ENCODE measurements at regions not wholly inside any gene's neighbourhood (a gene's known extent, or its start where the extent isn't known, plus 50 kb on each side); places are given as distances from the start of the nearest gene placed in this dataset.

DNA sequence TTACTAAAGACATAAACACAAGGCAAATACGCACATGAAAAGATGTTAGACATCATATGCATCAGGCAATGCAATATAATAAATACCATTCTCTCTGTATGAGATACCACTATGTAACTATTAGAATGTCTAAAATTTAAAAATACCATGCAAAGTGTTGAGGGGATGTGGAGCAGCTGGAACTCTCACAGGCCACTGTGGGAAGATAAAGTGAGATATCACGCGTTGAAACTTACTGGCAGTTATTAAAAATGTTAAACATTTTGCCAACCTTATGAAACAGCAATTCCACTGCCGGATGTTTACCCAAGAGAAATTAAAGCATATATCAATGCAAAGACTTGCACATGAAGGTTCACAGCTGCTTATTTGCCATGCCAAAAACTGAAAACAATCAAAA lies 556.7 kb downstream of the LRRC70 start:
- WGBS, 10 experiments: 50 to 100% (median 98%) methylated on average over 1 to 4 of the region's 4 CpGs; no CpG with 5 or more reads in 1 of the 10 experiments

DNA sequence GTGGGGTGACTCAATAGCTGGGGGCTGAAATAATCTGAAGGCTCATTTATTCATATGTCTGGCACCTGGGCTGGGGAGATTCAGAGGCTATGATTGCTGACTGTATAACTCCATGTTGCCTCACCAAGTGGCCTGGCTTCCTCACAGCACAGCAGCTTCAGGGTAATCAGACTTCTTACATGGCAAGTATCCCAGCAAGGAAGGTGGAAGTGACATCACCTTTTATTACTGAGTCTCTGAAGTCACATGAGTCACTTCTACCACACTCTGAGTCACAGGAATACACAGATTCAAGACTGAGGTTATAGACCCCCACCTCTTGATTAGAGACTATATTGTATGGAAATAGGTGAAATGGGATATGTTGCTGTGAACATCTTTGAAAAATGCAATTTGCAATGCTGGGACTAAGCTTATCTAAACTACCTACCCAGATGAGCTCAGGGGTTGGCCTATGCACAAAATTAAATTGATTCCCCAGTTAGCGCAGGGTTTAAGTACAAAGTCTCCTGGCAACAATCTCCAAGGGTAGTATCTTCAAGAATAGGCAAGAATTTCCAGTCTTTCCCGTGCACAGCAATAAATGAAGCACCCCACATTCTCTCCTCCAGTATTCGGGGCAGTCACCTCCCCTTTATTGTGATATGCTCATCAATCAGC lies 553.1 kb downstream of the LRRC70 start:
- H3K27ac ChIP-seq: no peak overlapping the region
- no peaks in the 10 kb centered on the region for H3K4me1 ChIP-seq (replicated peaks in 1 of 2)
- H3K4me3 ChIP-seq: no peak overlapping the region
- ATAC-seq (replicated peaks in 6 of 8): peak; percentile 59 to 98 (median 88)
- in situ Hi-C loops (cut with MboI; ENCODE audit: low pct_unique_long_range_greater_than_20kb in 2 of 9, low sequenced_read_pairs in 9 of 9, unreplicated experiment in 9 of 9): no loop called here
- WGBS, 10 experiments: 0 to 63% (median 29%) methylated on average over 1 to 3 of the region's 3 CpGs; no CpG with 5 or more reads in 3 of the 10 experiments

More for the DNA sequence above, 556.7 kb downstream of the LRRC70 start:
- Histone ChIP-seq H3K27ac (no peak overlapping the region), H3K4me1 (replicated peaks in 1 of 2) (no peaks in the 10 kb centered on the region), H3K4me3 (no peak overlapping the region)
- ATAC-seq (replicated peaks in 6 of 8): no peak
- in situ Hi-C loops (cut with MboI; ENCODE audit: low pct_unique_long_range_greater_than_20kb in 2 of 9, low sequenced_read_pairs in 9 of 9, unreplicated experiment in 9 of 9): no loop called here

DNA sequence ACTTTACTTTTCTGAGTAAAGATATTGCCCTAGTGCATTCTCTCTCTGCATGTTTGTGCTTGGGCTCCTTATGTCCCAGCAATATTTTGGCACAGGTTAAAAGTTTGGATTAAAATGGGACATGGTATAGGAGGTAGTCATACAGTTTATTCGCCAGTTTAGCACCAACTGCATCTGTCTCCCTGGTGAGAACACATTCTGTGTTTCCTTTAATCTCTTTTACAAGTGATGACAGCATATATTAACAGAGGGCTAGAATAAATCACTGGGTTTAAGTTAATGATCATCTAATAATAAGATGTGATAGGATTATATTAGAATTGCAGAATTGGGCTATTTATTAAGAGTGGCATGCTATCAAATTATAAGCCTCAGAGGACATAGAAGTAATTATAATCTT lies 550.1 kb downstream of the LRRC70 start:
- in situ Hi-C loops (cut with MboI; ENCODE audit: low pct_unique_long_range_greater_than_20kb in 2 of 9, low sequenced_read_pairs in 9 of 9, unreplicated experiment in 9 of 9): no loop called here
- WGBS, 10 experiments: 11 to 100% (median 68%) methylated on average over 1 of the region's 1 CpG; no CpG with 5 or more reads in 4 of the 10 experiments
- Histone ChIP-seq H3K4me1 (replicated peaks in 1 of 2) (no peaks in the 10 kb centered on the region), H3K27ac (no peak overlapping the region), H3K4me3 (no peak overlapping the region)
- ATAC-seq (replicated peaks in 6 of 8): no peak

DNA sequence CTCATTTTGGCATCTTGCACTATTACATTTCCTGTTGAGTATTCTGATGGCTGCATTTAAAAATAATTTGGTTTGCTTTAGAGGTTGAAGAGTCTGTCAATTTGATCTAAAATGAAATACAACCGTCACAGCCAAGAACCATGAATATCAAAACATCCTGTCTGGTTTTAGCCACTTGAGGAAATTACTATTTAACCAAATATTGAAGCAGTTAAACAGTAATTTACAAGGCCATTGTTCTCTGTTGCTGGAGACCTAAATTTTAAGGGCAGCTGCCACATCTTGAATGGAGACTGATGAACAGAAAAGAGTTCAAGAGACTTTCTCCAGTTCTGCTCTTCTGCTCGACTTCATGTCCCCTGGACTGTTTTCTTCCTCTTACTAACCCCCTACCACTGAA lies 549.4 kb downstream of the LRRC70 start:
- no peak overlapping the region for H3K27ac ChIP-seq
- no peak overlapping the region for H3K4me3 ChIP-seq
- WGBS, 10 experiments: 0 to 76% (median 35%) methylated on average over 1 to 2 of the region's 2 CpGs; no CpG with 5 or more reads in 2 of the 10 experiments
- no peaks in the 10 kb centered on the region for H3K4me1 ChIP-seq (replicated peaks in 1 of 2)
- in situ Hi-C loops (cut with MboI; ENCODE audit: low pct_unique_long_range_greater_than_20kb in 2 of 9, low sequenced_read_pairs in 9 of 9, unreplicated experiment in 9 of 9): no loop called here
- no peak for ATAC-seq (replicated peaks in 6 of 8)

DNA sequence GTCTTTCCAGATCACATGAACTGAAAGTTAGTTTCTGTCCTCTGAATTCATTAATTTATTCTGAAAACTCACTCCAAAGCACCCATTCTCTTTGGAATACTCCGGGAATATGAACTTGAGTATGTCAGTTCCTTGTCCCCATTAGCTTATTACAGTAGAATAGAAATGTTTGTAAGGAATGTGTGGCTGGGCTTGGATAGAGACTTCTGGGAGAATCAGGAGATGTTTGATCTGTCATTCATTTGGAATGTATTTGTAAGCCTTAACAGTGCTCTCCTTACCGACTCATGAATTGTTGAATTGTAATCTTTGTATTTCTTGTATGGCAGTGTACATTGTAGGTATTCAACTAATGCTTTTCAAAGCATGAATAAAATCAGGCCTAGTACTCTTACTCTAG lies 548.4 kb downstream of the LRRC70 start:
- in situ Hi-C loops (cut with MboI; ENCODE audit: low pct_unique_long_range_greater_than_20kb in 2 of 9, low sequenced_read_pairs in 9 of 9, unreplicated experiment in 9 of 9): no loop called here
- Histone ChIP-seq H3K4me3 (no peak overlapping the region), H3K27ac (no peak overlapping the region), H3K4me1 (replicated peaks in 1 of 2) (no peaks in the 10 kb centered on the region)
- 0 to 93% (median 71%) methylated on average over 1 to 2 of the region's 2 CpGs; no CpG with 5 or more reads in 3 of the 10 experiments for WGBS, 10 experiments
- ATAC-seq (replicated peaks in 6 of 8): no peak

DNA sequence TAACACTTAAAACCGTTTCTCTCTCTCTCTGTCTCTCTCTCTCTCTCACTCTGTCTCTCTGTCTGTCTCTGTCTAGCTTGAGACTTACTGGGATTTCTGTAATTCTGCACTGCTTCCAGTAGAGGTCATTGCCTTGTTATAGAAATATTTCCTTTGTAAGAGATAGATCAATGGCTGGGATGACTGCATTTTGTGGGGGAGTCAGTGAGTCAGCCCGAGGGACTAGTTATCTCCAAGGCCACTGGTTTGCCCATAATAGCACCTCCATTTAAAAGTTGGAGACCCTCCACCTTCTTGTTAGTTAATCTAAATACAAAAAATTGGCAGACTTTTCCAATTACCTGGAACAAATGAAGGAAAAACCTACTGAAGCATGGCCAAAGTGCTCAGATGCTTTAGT lies 547.2 kb downstream of the LRRC70 start:
- H3K27ac ChIP-seq: no peak overlapping the region
- no peaks in the 10 kb centered on the region for H3K4me1 ChIP-seq (replicated peaks in 1 of 2)
- no peak overlapping the region for H3K4me3 ChIP-seq
- peak in 6 of 8 experiments; percentile 19 to 80 (median 78) for ATAC-seq (replicated peaks in 6 of 8)
- WGBS, 10 experiments: 0 to 58% (median 0%) methylated on average over 1 to 2 of the region's 2 CpGs; no CpG with 5 or more reads in 1 of the 10 experiments
- in situ Hi-C loops (cut with MboI; ENCODE audit: low pct_unique_long_range_greater_than_20kb in 2 of 9, low sequenced_read_pairs in 9 of 9, unreplicated experiment in 9 of 9): no loop called here

DNA sequence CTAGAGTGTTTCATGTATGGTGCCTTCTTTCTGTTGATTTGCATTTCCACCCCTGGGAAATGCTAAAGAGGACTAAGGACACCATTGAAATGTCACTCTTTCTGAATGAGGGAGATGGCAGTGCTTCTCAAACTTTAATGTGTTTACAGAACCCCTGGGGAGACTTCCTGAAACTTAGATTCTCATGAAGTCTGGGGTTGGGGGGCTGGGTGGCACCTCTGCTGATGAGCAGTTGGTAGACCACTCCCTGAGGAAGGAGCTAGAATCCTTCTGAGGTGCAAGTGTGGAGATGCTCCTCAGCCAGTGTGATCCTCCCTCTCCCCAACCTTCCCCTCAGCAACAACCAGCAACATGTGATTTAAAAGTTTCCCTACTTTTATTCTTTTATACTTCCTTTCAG lies 546.8 kb downstream of the LRRC70 start:
- H3K27ac ChIP-seq: no peak overlapping the region
- no peaks in the 10 kb centered on the region for H3K4me1 ChIP-seq (replicated peaks in 1 of 2)
- ATAC-seq (replicated peaks in 6 of 8): no peak
- H3K4me3 ChIP-seq: no peak overlapping the region
- in situ Hi-C loops (cut with MboI; ENCODE audit: low pct_unique_long_range_greater_than_20kb in 2 of 9, low sequenced_read_pairs in 9 of 9, unreplicated experiment in 9 of 9): no loop called here

DNA sequence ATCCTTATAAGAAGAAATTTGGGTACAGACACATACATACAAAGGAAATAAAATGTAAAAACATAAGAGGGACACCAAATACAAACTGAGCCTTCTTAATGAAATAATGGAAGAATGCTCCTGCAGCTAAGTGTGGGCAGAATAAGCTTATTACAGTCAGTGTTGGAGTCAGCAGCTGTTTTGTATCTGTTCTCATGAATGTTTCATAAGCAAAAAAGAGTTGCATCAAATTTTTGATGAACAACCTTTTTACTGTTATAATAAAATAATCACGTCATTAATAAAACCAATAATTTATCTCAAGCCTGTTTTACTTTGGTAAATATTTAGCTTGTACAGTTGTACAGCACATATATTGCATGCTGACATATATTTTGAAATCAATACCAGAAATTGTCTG lies 545.6 kb downstream of the LRRC70 start:
- ATAC-seq (replicated peaks in 6 of 8): no peak
- no peak overlapping the region for H3K4me3 ChIP-seq
- in situ Hi-C loops (cut with MboI; ENCODE audit: low pct_unique_long_range_greater_than_20kb in 2 of 9, low sequenced_read_pairs in 9 of 9, unreplicated experiment in 9 of 9): no loop called here
- H3K4me1 ChIP-seq (replicated peaks in 1 of 2): no peaks in the 10 kb centered on the region
- WGBS, 10 experiments: 0 to 100% (median 100%) methylated on average over 1 of the region's 1 CpG; no CpG with 5 or more reads in 5 of the 10 experiments
- no peak overlapping the region for H3K27ac ChIP-seq

DNA sequence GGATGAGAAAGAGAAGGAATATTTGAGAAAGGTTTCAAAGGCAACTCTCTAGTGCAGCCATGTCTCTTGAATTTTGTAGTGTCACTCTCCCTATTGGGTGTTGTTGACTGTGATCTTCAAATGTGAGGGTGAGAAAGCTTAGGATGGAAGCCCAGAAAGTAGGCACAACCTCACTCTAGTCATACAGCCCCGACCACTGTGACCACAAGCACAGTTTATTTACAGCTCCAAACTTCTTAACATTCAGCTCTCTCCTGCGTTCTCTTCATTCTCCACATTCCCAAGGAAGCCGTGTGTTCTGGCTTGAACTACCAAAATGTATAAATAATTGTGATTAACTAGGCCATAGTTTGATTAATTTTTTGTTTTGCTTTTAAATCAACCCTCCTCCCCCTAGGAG lies 542.9 kb downstream of the LRRC70 start:
- in situ Hi-C loops (cut with MboI; ENCODE audit: low pct_unique_long_range_greater_than_20kb in 2 of 9, low sequenced_read_pairs in 9 of 9, unreplicated experiment in 9 of 9): no loop called here
- WGBS, 10 experiments: 0 to 100% (median 57%) methylated on average over 1 to 3 of the region's 3 CpGs; no CpG with 5 or more reads in 3 of the 10 experiments
- Histone ChIP-seq H3K4me1 (replicated peaks in 1 of 2) (peaks cover 0 to 3% of the 10 kb centered on the region in 2 donors), H3K4me3 (no peak overlapping the region), H3K27ac (no peak overlapping the region)
- peak in 1 of 8 experiments; percentile 8 for ATAC-seq (replicated peaks in 6 of 8)

DNA sequence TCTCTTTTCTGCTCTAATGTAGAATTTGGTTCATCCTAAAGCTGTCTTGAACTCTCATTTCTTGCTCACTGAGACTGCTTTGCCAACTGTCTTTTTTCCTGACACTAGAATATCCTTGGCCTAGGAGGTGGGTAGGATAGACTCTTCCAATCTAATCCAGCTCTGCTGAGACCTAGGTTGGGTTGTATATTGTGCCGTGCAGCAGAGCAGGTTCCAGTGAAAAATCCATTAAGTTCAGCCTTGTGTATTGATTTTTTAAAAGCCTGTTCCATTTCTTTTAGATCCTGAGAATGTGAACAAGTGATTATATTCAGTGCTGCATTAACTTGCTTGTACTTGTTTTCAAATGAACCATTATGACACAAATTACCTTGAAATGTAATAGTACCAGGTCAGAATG lies 539.6 kb downstream of the LRRC70 start:
- Histone ChIP-seq H3K4me1 (replicated peaks in 1 of 2) (peaks cover 0 to 3% of the 10 kb centered on the region in 2 donors), H3K4me3 (no peak overlapping the region), H3K27ac (no peak overlapping the region)
- 40 to 100% (median 61%) methylated on average over 1 of the region's 1 CpG; no CpG with 5 or more reads in 6 of the 10 experiments for WGBS, 10 experiments
- in situ Hi-C loops (cut with MboI; ENCODE audit: low pct_unique_long_range_greater_than_20kb in 2 of 9, low sequenced_read_pairs in 9 of 9, unreplicated experiment in 9 of 9): no loop called here
- ATAC-seq (replicated peaks in 6 of 8): peak in 4 of 8 experiments; percentile 20 to 72 (median 57)

DNA sequence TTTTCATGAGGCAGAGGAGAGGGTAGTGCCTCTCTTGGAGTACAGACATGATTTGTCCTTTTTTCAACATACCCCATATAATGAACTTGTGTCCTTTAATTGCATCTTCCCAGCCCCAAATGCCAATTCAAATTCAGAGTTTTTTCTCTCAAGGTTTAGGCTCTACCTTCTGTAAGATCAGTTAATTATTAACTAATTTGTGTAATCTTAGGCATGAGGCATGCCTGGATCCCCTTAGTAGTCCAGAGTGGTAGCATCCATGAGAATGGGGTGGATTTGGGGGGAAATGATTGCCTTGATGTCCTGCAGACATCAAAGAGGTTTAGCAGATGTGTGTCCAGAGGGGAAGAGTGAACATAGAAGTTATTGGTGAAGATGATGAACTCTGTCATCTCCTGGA lies 533.3 kb downstream of the LRRC70 start:
- ATAC-seq (replicated peaks in 6 of 8): no peak
- Histone ChIP-seq H3K4me1 (replicated peaks in 1 of 2) (no peaks in the 10 kb centered on the region), H3K27ac (no peak overlapping the region), H3K4me3 (no peak overlapping the region)
- in situ Hi-C loops (cut with MboI; ENCODE audit: low pct_unique_long_range_greater_than_20kb in 2 of 9, low sequenced_read_pairs in 9 of 9, unreplicated experiment in 9 of 9): no loop called here

DNA sequence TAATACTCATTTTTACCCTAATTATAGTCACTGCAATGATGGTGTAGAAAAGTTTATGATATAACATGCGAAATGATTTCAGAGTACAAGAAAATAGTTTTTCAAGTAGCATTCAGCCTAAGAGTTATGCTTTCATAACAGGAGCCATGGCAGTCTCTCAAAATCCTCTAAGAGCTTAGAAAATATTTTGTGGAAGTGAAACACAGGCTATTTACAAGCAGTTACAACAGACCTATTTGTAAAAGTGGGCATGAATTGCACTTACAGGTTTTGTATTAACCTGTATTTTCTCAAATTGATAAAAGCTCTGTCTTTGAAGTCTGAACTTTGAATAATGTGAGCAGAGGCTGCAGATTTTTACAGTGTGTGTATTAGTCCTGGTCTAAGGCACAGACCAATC lies 523.3 kb downstream of the LRRC70 start:
- in situ Hi-C loops (cut with MboI; ENCODE audit: low pct_unique_long_range_greater_than_20kb in 2 of 9, low sequenced_read_pairs in 9 of 9, unreplicated experiment in 9 of 9): no loop called here
- H3K4me3 ChIP-seq: no peak overlapping the region
- ATAC-seq (replicated peaks in 6 of 8): no peak
- H3K4me1 ChIP-seq (replicated peaks in 1 of 2): no peaks in the 10 kb centered on the region
- 17 to 100% (median 96%) methylated on average over 1 of the region's 1 CpG; no CpG with 5 or more reads in 2 of the 10 experiments for WGBS, 10 experiments
- H3K27ac ChIP-seq: no peak overlapping the region

DNA sequence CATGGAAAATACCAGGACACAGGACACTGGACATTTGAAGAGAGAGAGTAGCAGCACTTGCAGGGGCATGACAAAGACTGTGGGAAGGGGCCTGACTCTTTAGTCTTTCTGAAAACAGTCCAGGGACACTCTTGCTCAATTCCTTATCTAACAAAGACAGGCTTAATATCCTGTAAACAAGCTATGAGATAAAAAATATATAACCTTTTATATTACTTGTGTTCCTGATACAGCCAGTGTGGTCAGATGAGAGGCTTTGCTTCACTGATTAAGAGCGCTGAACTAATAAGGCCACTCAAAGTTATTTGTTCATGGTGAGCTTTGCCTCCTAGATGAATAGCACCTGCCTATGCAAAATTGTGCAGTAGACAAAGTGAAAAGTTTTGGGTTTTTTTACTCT lies 518.7 kb downstream of the LRRC70 start:
- Histone ChIP-seq H3K27ac (no peak overlapping the region), H3K4me1 (replicated peaks in 1 of 2) (no peaks in the 10 kb centered on the region), H3K4me3 (no peak overlapping the region)
- no peak for ATAC-seq (replicated peaks in 6 of 8)
- WGBS, 10 experiments: 33 to 100% (median 100%) methylated on average over 1 of the region's 1 CpG; no CpG with 5 or more reads in 3 of the 10 experiments
- in situ Hi-C loops (cut with MboI; ENCODE audit: low pct_unique_long_range_greater_than_20kb in 2 of 9, low sequenced_read_pairs in 9 of 9, unreplicated experiment in 9 of 9): no loop called here

DNA sequence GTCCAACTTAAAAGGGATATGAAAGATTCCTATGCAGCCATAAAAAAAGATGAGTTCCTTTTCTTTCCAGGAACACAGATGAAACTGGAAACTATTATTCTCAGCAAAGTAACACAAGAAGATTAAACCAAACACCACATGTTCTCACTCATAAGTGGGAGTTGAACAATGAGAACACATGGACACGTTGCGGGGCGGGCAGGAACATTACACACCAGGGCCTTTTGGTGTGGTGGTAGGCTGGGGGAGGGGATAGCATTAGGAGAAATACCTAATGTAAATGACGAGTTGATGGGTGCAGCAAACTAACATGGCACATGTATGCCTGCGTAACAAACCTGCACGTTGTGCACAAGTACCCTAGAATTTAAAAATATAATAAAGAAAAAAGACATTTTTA lies 516.1 kb downstream of the LRRC70 start:
- 5 to 98% (median 80%) methylated on average over 1 to 6 of the region's 6 CpGs; no CpG with 5 or more reads in 1 of the 10 experiments for WGBS, 10 experiments

More for the DNA sequence above, 516.1 kb downstream of the LRRC70 start:
- in situ Hi-C loops (cut with MboI; ENCODE audit: low pct_unique_long_range_greater_than_20kb in 2 of 9, low sequenced_read_pairs in 9 of 9, unreplicated experiment in 9 of 9): no loop called here
- Histone ChIP-seq H3K27ac (no peak overlapping the region), H3K4me3 (no peak overlapping the region), H3K4me1 (replicated peaks in 1 of 2) (no peaks in the 10 kb centered on the region)
- ATAC-seq (replicated peaks in 6 of 8): no peak
